ENCODE measurements at regions not wholly inside any gene's neighbourhood (a gene's known extent, or its start where the extent isn't known, plus 50 kb on each side); places are given as distances from the start of the nearest gene placed in this dataset.

GRCh38 chr11:79720115-79720514 is 279.3 kb upstream of the TENM4 start:
- H3K36me3 Mint-ChIP-seq (ENCODE audit: insufficient read depth), result no peaks in the 10 kb centered on the region
- H3K4me1 Mint-ChIP-seq (ENCODE audit: low read depth), result no peaks in the 10 kb centered on the region
- no peak for DNase-seq (ENCODE audit: low spot score, unreplicated experiment)
- H3K9me3 Mint-ChIP-seq (ENCODE audit: low read depth), result no peaks in the 10 kb centered on the region
- no peak for TF ChIP-seq CTCF (IDR thresholded peaks at IDR 0.05; ENCODE audit: unreplicated experiment)
- H3K27ac Mint-ChIP-seq, result no peak overlapping the region
- no peaks in the 10 kb centered on the region for H3K27me3 Mint-ChIP-seq
- H3K4me3 Mint-ChIP-seq (ENCODE audit: low read depth), result no peak overlapping the region

- H3K27ac Mint-ChIP-seq, result no peak overlapping the region
- peak; percentile 74 for TF ChIP-seq CTCF (IDR thresholded peaks at IDR 0.05; ENCODE audit: unreplicated experiment)
- H3K4me1 Mint-ChIP-seq (ENCODE audit: low read depth), result no peaks in the 10 kb centered on the region
- H3K9me3 Mint-ChIP-seq (ENCODE audit: low read depth), result peaks cover 30% of the 10 kb centered on the region
- peaks cover 3% of the 10 kb centered on the region for H3K36me3 Mint-ChIP-seq (ENCODE audit: insufficient read depth)
- H3K27me3 Mint-ChIP-seq, result no peaks in the 10 kb centered on the region
- DNase-seq (ENCODE audit: low spot score, unreplicated experiment), result no peak
- no peak overlapping the region for H3K4me3 Mint-ChIP-seq (ENCODE audit: low read depth)
Observed at GRCh38 chr11:79708319-79708932, 267.6 kb upstream of the TENM4 start.

GRCh38 chr11:79705648-79706047 is 264.8 kb upstream of the TENM4 start:
- Mint-ChIP-seq H3K4me3 (ENCODE audit: low read depth) (no peak overlapping the region), H3K4me1 (ENCODE audit: low read depth) (no peaks in the 10 kb centered on the region), H3K9me3 (ENCODE audit: low read depth) (peaks cover 38% of the 10 kb centered on the region), H3K27me3 (no peaks in the 10 kb centered on the region), H3K36me3 (ENCODE audit: insufficient read depth) (peaks cover 4% of the 10 kb centered on the region), H3K27ac (no peak overlapping the region)
- no peak for TF ChIP-seq CTCF (IDR thresholded peaks at IDR 0.05; ENCODE audit: unreplicated experiment)
- DNase-seq (ENCODE audit: low spot score, unreplicated experiment), result no peak

DNA sequence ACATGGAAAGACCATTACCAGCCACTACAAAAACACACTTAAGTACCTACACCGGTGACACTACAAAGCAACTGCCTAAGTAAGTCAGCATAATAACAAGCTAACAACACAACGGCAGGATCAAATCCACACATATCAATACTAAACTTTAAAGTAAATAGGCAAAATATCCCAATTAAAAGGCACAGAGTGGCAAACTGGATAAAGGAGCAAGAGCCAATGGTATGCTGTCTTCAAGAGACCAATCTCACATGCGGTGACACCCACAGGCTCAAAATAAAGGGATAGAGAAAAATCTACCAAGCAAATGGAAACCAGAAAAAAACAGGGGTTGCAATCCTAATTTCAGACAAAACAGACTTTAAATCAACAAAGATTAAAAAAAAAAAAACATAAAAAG is 261.5 kb upstream of the TENM4 start:
- DNase-seq (ENCODE audit: low spot score, unreplicated experiment), result no peak
- no peak for TF ChIP-seq CTCF (IDR thresholded peaks at IDR 0.05; ENCODE audit: unreplicated experiment)
- peaks cover 4% of the 10 kb centered on the region for H3K4me1 Mint-ChIP-seq (ENCODE audit: low read depth)
- no peaks in the 10 kb centered on the region for H3K27me3 Mint-ChIP-seq
- no peak overlapping the region for H3K27ac Mint-ChIP-seq
- no peak overlapping the region for H3K4me3 Mint-ChIP-seq (ENCODE audit: low read depth)
- peaks cover 38% of the 10 kb centered on the region for H3K9me3 Mint-ChIP-seq (ENCODE audit: low read depth)
- H3K36me3 Mint-ChIP-seq (ENCODE audit: insufficient read depth), result peaks cover 4% of the 10 kb centered on the region

DNA sequence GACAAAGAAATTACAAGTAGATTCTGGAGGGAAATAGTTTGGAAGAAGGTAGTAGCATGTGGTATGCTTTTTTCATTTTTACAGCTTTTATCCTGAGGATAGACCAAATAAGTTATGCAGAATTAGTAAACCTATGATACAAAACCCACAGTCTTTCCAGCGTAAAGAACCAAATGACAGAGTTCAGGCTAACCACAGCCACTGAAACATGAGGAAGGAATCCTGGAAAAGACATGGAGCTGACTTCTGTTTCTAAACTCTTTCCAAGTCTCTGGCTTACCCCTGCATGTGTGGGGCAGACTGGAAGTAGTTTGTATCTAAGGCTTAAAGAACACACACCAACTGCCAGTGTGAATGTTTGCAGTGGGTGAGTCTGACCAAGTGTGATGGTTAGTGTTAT is 258.4 kb upstream of the TENM4 start:
- no peak overlapping the region for H3K27ac Mint-ChIP-seq
- no peak for DNase-seq (ENCODE audit: low spot score, unreplicated experiment)
- no peaks in the 10 kb centered on the region for H3K27me3 Mint-ChIP-seq
- H3K4me1 Mint-ChIP-seq (ENCODE audit: low read depth), result peaks cover 9% of the 10 kb centered on the region
- peaks cover 4% of the 10 kb centered on the region for H3K36me3 Mint-ChIP-seq (ENCODE audit: insufficient read depth)
- TF ChIP-seq CTCF (IDR thresholded peaks at IDR 0.05; ENCODE audit: unreplicated experiment), result no peak
- peaks cover 28% of the 10 kb centered on the region for H3K9me3 Mint-ChIP-seq (ENCODE audit: low read depth)
- no peak overlapping the region for H3K4me3 Mint-ChIP-seq (ENCODE audit: low read depth)

All from progenitor cell of endocrine pancreas (in vitro differentiated cells).